ENCODE measurements at regions not wholly inside any gene's neighbourhood (a gene's known extent, or its start where the extent isn't known, plus 50 kb on each side); places are given as distances from the start of the nearest gene placed in this dataset.
A peak's percentile ranks its signal among the peaks of the same experiment; 100 is the strongest.

DNA sequence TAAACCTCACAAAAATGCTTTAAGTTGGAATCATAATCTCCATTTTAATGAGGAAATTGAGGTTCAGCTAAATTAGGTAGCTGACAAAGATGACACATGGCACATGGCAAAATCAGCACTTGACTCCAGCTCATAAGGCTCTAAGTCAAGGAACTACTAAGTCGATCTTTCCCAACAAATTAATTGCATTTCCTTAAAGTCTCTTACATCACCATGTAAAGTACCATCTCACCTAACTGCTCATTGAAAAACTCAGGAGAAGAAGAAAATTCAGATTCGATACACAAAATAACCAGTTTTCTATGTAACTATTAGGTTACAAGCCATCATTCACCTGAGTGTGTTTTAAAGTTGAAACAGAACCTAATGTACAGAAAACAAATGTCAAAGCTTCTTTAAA, 85.8 kb upstream of the IFNE start:
- Histone ChIP-seq H3K36me3 (ENCODE audit: low read depth) (peaks cover 48% of the 10 kb centered on the region), H3K9me3 (ENCODE audit: severe bottlenecking) (no peaks in the 10 kb centered on the region), H3K27ac (ENCODE audit: poor library complexity, severe bottlenecking) (peak overlapping the region; percentile 98), H3K4me1 (ENCODE audit: insufficient read depth, poor library complexity, severe bottlenecking) (peaks cover 84% of the 10 kb centered on the region), H3K4me3 (ENCODE audit: severe bottlenecking) (no peak overlapping the region), H3K27me3 (ENCODE audit: insufficient read depth, poor library complexity, severe bottlenecking) (no peaks in the 10 kb centered on the region)
- no peak for DNase-seq (ENCODE audit: low spot score)
- no peak for ATAC-seq (ENCODE audit: low read depth)
- TF ChIP-seq CTCF (IDR thresholded peaks at IDR 0.05; ENCODE audit: poor library complexity, severe bottlenecking): no peak

GRCh38 chr9:21568484-21568883, 86.4 kb upstream of the IFNE start:
- no peak for ATAC-seq (ENCODE audit: low read depth)
- DNase-seq (ENCODE audit: low spot score): no peak
- Histone ChIP-seq H3K27ac (ENCODE audit: poor library complexity, severe bottlenecking) (peak overlapping the region; percentile 98), H3K9me3 (ENCODE audit: severe bottlenecking) (no peaks in the 10 kb centered on the region), H3K4me1 (ENCODE audit: insufficient read depth, poor library complexity, severe bottlenecking) (peaks cover 89% of the 10 kb centered on the region), H3K27me3 (ENCODE audit: insufficient read depth, poor library complexity, severe bottlenecking) (no peaks in the 10 kb centered on the region), H3K36me3 (ENCODE audit: low read depth) (peaks cover 42% of the 10 kb centered on the region), H3K4me3 (ENCODE audit: severe bottlenecking) (no peak overlapping the region)
- TF ChIP-seq CTCF (IDR thresholded peaks at IDR 0.05; ENCODE audit: poor library complexity, severe bottlenecking): no peak

GRCh38 chr9:21569721-21570120, 87.6 kb upstream of the IFNE start:
- Histone ChIP-seq H3K4me1 (ENCODE audit: insufficient read depth, poor library complexity, severe bottlenecking) (peaks cover 90% of the 10 kb centered on the region), H3K4me3 (ENCODE audit: severe bottlenecking) (no peak overlapping the region), H3K27me3 (ENCODE audit: insufficient read depth, poor library complexity, severe bottlenecking) (no peaks in the 10 kb centered on the region), H3K27ac (ENCODE audit: poor library complexity, severe bottlenecking) (peak overlapping the region; percentile 98), H3K9me3 (ENCODE audit: severe bottlenecking) (no peaks in the 10 kb centered on the region), H3K36me3 (ENCODE audit: low read depth) (peaks cover 40% of the 10 kb centered on the region)
- DNase-seq (ENCODE audit: low spot score): no peak
- no peak for ATAC-seq (ENCODE audit: low read depth)
- no peak for TF ChIP-seq CTCF (IDR thresholded peaks at IDR 0.05; ENCODE audit: poor library complexity, severe bottlenecking)

DNA sequence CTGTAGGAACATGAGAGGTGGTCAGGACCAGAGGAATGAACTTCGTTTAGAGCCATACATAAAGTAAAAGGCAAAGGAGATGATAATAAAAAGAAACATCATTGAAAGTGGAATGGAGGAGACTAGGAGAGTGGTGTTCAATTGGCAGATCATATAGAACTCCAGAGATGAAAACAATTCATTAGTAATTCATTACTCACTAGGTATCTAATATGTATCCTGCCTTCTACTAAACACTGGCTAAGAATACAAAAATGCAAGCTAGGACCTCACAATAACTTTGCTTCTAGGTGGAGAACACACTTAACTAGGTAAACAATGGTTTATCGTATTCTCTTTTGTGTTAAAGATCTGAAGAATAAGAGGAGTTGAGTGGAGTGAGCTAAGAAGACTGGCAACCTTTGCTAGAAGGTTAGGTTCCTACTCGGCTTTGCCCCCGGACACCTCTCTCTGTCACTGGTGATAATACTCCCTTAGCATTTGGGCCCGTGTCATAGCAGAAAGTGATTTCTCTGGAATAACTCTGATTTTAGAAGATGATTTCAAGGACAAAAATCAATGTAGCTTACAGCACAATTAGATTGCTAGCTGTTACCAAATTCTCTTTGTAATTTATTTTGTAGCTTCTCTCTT, 88.6 kb upstream of the IFNE start:
- no peak for TF ChIP-seq CTCF (IDR thresholded peaks at IDR 0.05; ENCODE audit: poor library complexity, severe bottlenecking)
- Histone ChIP-seq H3K9me3 (ENCODE audit: severe bottlenecking) (no peaks in the 10 kb centered on the region), H3K27me3 (ENCODE audit: insufficient read depth, poor library complexity, severe bottlenecking) (no peaks in the 10 kb centered on the region), H3K27ac (ENCODE audit: poor library complexity, severe bottlenecking) (peak overlapping the region; percentile 98), H3K36me3 (ENCODE audit: low read depth) (peaks cover 49% of the 10 kb centered on the region), H3K4me3 (ENCODE audit: severe bottlenecking) (no peak overlapping the region), H3K4me1 (ENCODE audit: insufficient read depth, poor library complexity, severe bottlenecking) (peaks cover 83% of the 10 kb centered on the region)
- DNase-seq (ENCODE audit: low spot score): no peak
- peak; percentile 81 for ATAC-seq (ENCODE audit: low read depth)

DNA sequence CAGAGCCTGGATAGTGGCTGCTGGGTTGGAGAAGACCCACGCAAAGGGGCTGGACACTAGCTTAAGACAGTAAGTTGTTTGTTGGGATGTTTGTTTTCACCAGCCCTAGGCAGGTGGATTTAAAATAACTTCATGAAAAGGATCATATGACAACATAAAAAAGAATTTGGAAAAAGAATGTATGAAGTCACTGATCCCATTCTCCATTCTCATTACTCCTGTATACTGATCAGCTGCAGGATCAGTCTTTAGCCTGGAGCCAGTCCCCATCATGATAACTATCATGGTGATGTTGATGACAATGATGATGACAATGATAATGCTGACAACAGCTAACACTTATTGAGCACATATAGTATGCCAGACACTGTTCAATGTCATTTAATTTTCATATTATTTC, 92.1 kb upstream of the IFNE start:
- no peak for ATAC-seq (ENCODE audit: low read depth)

More for the DNA sequence above, 92.1 kb upstream of the IFNE start:
- H3K4me3 ChIP-seq (ENCODE audit: severe bottlenecking): no peak overlapping the region
- no peaks in the 10 kb centered on the region for H3K27me3 ChIP-seq (ENCODE audit: insufficient read depth, poor library complexity, severe bottlenecking)
- H3K36me3 ChIP-seq (ENCODE audit: low read depth): peaks cover 49% of the 10 kb centered on the region
- no peak for DNase-seq (ENCODE audit: low spot score)
- H3K4me1 ChIP-seq (ENCODE audit: insufficient read depth, poor library complexity, severe bottlenecking): peaks cover 78% of the 10 kb centered on the region
- no peak for TF ChIP-seq CTCF (IDR thresholded peaks at IDR 0.05; ENCODE audit: poor library complexity, severe bottlenecking)
- H3K9me3 ChIP-seq (ENCODE audit: severe bottlenecking): no peaks in the 10 kb centered on the region
- peak overlapping the region; percentile 98 for H3K27ac ChIP-seq (ENCODE audit: poor library complexity, severe bottlenecking)
